ENCODE measurements at regions not wholly inside any gene's neighbourhood (a gene's known extent, or its start where the extent isn't known, plus 50 kb on each side); places are given as distances from the start of the nearest gene placed in this dataset.

DNA sequence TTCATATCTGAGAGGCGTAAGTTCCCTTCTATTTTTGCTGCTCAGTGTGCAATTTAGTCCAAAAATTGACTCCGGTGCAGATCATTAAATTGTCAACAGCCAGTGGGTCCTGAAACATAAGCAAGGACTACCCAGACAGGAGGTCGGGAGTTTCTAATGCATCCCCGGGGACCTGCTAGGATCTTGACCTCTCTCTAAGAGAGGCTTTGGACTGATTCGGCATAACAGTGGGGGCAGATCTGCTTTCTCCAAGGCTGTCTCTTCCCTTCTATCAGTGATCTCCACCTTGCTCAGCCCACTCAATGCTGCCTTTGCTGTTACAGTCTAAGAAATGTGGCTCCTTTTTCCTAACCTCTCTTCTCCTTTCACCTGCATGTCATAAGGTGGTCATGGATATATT, 199.1 kb upstream of the NRP1 start:
- TF ChIP-seq POLR2A (IDR thresholded peaks at IDR 0.05; ENCODE audit: low read depth, low read length) (no peak), POLR2AphosphoS5 (IDR thresholded peaks at IDR 0.05; ENCODE audit: low read depth, low read length) (no peak)
